ENCODE measurements at regions not wholly inside any gene's neighbourhood (a gene's known extent, or its start where the extent isn't known, plus 50 kb on each side); places are given as distances from the start of the nearest gene placed in this dataset.

DNA sequence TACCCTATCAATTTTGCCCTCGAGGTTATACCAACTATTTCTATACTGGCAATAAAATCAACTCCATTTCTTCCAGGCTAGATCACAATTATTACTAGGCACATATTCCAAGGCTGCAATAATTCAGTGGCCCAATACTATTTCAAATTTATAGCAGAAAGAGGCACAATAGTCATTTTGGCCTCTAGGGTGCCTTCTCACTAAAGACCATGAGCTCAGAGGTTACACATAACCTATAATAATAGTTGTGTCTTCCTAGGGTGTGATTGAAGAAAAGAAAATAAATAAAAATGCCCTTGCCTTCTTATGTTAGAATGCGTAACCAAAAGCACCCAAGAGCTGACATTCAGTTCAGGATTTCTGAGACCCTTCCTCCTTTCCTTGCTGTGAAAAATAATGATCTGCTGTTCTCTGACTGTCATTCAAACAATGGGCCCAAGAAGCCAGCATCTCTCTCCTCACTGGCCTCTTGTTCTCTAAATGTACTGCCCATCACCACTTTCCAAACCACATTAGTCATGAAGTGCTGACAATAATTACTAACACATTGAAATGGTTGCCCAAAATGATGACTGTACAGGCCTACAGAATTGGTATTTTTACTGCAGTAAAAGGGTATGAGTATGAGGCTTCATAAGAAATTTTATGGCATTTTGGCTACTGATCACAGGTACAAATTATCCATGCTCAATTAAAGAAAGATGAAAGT is 244.8 kb downstream of the LRRN1 start:
- TF ChIP-seq, protein P1, sequence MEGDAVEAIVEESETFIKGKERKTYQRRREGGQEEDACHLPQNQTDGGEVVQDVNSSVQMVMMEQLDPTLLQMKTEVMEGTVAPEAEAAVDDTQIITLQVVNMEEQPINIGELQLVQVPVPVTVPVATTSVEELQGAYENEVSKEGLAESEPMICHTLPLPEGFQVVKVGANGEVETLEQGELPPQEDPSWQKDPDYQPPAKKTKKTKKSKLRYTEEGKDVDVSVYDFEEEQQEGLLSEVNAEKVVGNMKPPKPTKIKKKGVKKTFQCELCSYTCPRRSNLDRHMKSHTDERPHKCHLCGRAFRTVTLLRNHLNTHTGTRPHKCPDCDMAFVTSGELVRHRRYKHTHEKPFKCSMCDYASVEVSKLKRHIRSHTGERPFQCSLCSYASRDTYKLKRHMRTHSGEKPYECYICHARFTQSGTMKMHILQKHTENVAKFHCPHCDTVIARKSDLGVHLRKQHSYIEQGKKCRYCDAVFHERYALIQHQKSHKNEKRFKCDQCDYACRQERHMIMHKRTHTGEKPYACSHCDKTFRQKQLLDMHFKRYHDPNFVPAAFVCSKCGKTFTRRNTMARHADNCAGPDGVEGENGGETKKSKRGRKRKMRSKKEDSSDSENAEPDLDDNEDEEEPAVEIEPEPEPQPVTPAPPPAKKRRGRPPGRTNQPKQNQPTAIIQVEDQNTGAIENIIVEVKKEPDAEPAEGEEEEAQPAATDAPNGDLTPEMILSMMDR (IDR thresholded peaks at IDR 0.05) = no peak
- TF ChIP-seq POLR2AphosphoS5 (IDR thresholded peaks at IDR 0.05; ENCODE audit: low read depth, low read length) (no peak), EP300 (IDR thresholded peaks at IDR 0.05; ENCODE audit: borderline replicate concordance in 1 of 2, low read depth in 1 of 2, low read length in 1 of 2) (no peak), RAD21 (IDR thresholded peaks at IDR 0.05; ENCODE audit: low read length) (no peak), MXI1 (IDR thresholded peaks at IDR 0.05; ENCODE audit: low read depth, low read length) (no peak), JUND (IDR thresholded peaks at IDR 0.05) (no peak), NRF1 (IDR thresholded peaks at IDR 0.05; ENCODE audit: low read depth, low read length) (no peak), EZH2phosphoT487 (IDR thresholded peaks at IDR 0.05; ENCODE audit: borderline replicate concordance, low read depth) (no peak), YY1 (IDR thresholded peaks at IDR 0.05; ENCODE audit: low read depth) (no peak), SIN3A (IDR thresholded peaks at IDR 0.05; ENCODE audit: borderline replicate concordance, low read depth, low read length) (no peak), TAF1 (IDR thresholded peaks at IDR 0.05; ENCODE audit: borderline replicate concordance, low read depth, low read length) (no peak), MEF2A (IDR thresholded peaks at IDR 0.05; ENCODE audit: borderline replicate concordance, low read depth) (no peak)
- TF ChIP-seq, protein P2, sequence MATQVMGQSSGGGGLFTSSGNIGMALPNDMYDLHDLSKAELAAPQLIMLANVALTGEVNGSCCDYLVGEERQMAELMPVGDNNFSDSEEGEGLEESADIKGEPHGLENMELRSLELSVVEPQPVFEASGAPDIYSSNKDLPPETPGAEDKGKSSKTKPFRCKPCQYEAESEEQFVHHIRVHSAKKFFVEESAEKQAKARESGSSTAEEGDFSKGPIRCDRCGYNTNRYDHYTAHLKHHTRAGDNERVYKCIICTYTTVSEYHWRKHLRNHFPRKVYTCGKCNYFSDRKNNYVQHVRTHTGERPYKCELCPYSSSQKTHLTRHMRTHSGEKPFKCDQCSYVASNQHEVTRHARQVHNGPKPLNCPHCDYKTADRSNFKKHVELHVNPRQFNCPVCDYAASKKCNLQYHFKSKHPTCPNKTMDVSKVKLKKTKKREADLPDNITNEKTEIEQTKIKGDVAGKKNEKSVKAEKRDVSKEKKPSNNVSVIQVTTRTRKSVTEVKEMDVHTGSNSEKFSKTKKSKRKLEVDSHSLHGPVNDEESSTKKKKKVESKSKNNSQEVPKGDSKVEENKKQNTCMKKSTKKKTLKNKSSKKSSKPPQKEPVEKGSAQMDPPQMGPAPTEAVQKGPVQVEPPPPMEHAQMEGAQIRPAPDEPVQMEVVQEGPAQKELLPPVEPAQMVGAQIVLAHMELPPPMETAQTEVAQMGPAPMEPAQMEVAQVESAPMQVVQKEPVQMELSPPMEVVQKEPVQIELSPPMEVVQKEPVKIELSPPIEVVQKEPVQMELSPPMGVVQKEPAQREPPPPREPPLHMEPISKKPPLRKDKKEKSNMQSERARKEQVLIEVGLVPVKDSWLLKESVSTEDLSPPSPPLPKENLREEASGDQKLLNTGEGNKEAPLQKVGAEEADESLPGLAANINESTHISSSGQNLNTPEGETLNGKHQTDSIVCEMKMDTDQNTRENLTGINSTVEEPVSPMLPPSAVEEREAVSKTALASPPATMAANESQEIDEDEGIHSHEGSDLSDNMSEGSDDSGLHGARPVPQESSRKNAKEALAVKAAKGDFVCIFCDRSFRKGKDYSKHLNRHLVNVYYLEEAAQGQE (IDR thresholded peaks at IDR 0.05; ENCODE audit: low read depth, low read length) = no peak
